GM23248 (cell line): ENCODE measurements at regions not wholly inside any gene's neighbourhood (a gene's known extent, or its start where the extent isn't known, plus 50 kb on each side); places are given as distances from the start of the nearest gene placed in this dataset.

Experiments used
- DNase-seq: peaks from one replicate; pipeline ENCODE4 v3.0.0-alpha.2; 2015
- H2AFZ ChIP-seq: fragments of 200-600 bp; sonication (generic); 2 replicates; pipeline ENCODE4 v1.6.1; 2016; ENCODE audit warnings: antibody characterized with exemption
- H3F3A ChIP-seq: fragments of 200-600 bp; sonication (generic); 2 replicates; pipeline ENCODE4 v1.6.1; 2016; ENCODE audit warnings: mild to moderate bottlenecking, antibody characterized with exemption, mixed run types; ENCODE audit not compliant: insufficient read depth
- H3K27ac ChIP-seq: fragments of 200-600 bp; sonication (generic); 2 replicates; pipeline ENCODE4 v1.5.1; 2016; ENCODE audit warnings: mild to moderate bottlenecking
- H3K27me3 ChIP-seq: fragments of 200-600 bp; sonication (generic); replicated peaks from 2 replicates; pipeline ENCODE4 v1.6.1; 2016; ENCODE audit warnings: mild to moderate bottlenecking; ENCODE audit not compliant: insufficient read depth
- H3K36me3 ChIP-seq: fragments of 200-600 bp; sonication (generic); 2 replicates; pipeline ENCODE4 v1.6.1; 2016; ENCODE audit warnings: low read depth, mild to moderate bottlenecking
- H3K4me1 ChIP-seq: fragments of 200-600 bp; sonication (generic); 2 replicates; pipeline ENCODE4 v1.6.1; 2016; ENCODE audit warnings: mild to moderate bottlenecking; ENCODE audit not compliant: insufficient read depth
- H3K4me2 ChIP-seq: fragments of 200-600 bp; sonication (generic); one replicate; pipeline ENCODE4 v1.6.1; 2016; ENCODE audit warnings: mild to moderate bottlenecking; ENCODE audit not compliant: unreplicated experiment
- H3K4me3 ChIP-seq: fragments of 200-600 bp; sonication (generic); 2 replicates; pipeline ENCODE4 v1.5.1; 2016; ENCODE audit warnings: mild to moderate bottlenecking
- H3K79me2 ChIP-seq: fragments of 200-600 bp; sonication (generic); 2 replicates; pipeline ENCODE4 v1.6.1; 2016; ENCODE audit warnings: mild to moderate bottlenecking; ENCODE audit not compliant: insufficient read depth
- H3K9ac ChIP-seq: fragments of 200-600 bp; sonication (generic); 2 replicates; pipeline ENCODE4 v1.6.1; 2016; ENCODE audit warnings: mild to moderate bottlenecking
- H3K9me2 ChIP-seq: fragments of 200-600 bp; sonication (generic); 2 replicates; pipeline ENCODE4 v1.6.1; 2016; ENCODE audit warnings: mixed run types, mild to moderate bottlenecking, moderate library complexity; ENCODE audit not compliant: insufficient read depth
- H3K9me3 ChIP-seq: fragments of 200-600 bp; sonication (generic); one replicate; pipeline ENCODE4 v1.6.1; 2017; ENCODE audit warnings: low read depth
- H4K20me1 ChIP-seq: fragments of 200-600 bp; sonication (generic); 2 replicates; pipeline ENCODE4 v1.6.0; 2016; ENCODE audit not compliant: insufficient read depth
- EZH2 ChIP-seq: fragments of 200-600 bp; sonication (generic); IDR thresholded peaks from 2 replicates; pipeline ENCODE4 v1.6.1; 2018; ENCODE audit warnings: antibody characterized with exemption, mild to moderate bottlenecking; ENCODE audit not compliant: insufficient read depth, poor library complexity, severe bottlenecking
- EZH2phosphoT487 ChIP-seq: fragments of 200-600 bp; sonication (generic); IDR thresholded peaks from 2 replicates; pipeline ENCODE4 v1.6.1; 2018; ENCODE audit warnings: antibody characterized with exemption, moderate library complexity, mild to moderate bottlenecking, low read depth; ENCODE audit not compliant: insufficient read depth
- WGBS, 2 experiments: methylation state at CpG; one replicate each; pipeline ENCODE4 v1.1.6; 2015 to 2017; ENCODE audit warnings: low lambda C conversion rate in 2 of 2, low coverage in 1 of 2; ENCODE audit errors: missing lambda C conversion rate in 2 of 2; 5-methylcytosine and 5-hydroxymethylcytosine counted together
- in situ Hi-C: fragments of 300-500 bp; cut with MboI; formaldehyde crosslinking; loops from 2 replicates; pipeline ENCODE4 v1.15.0; 2020

DNA sequence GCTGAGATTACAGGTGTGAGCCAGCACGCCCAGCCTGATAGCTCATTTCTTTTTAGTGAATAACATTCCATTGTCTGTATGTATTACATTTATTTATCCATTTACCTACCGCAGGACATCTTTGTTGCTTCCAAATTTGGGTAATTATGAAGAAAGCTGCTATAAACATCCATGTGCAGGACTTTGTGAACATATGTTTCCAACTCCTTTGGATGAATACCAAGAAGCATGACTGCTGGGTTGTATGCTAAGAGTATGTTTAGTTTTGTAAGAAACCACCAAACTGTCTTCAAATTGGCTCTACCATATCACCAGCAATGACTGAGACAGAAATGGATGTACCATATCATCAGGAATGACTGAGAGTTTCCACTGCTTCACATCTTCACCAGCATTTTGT, 200.2 kb upstream of the TMEM196 start:
- Histone ChIP-seq H3K27ac (no peak overlapping the region), H3K4me3 (no peak overlapping the region), H3K4me2 (no peak overlapping the region), H4K20me1 (no peaks in the 10 kb centered on the region), H3F3A (no peaks in the 10 kb centered on the region), H3K4me1 (peaks cover 13% of the 10 kb centered on the region), H3K36me3 (no peaks in the 10 kb centered on the region), H3K9ac (no peak overlapping the region), H3K9me2 (no peaks in the 10 kb centered on the region; the same call in 1 of the 2 replicates), H3K9me3 (no peaks in the 10 kb centered on the region), H2AFZ (no peak overlapping the region), H3K27me3 (no peaks in the 10 kb centered on the region), H3K79me2 (no peaks in the 10 kb centered on the region)
- WGBS, 2 experiments = 59 to 61% methylated on average over 2 of the region's 2 CpGs
- TF ChIP-seq EZH2phosphoT487 (no peak), EZH2 (no peak)
- in situ Hi-C loops = no loop called here
- no peak for DNase-seq

DNA sequence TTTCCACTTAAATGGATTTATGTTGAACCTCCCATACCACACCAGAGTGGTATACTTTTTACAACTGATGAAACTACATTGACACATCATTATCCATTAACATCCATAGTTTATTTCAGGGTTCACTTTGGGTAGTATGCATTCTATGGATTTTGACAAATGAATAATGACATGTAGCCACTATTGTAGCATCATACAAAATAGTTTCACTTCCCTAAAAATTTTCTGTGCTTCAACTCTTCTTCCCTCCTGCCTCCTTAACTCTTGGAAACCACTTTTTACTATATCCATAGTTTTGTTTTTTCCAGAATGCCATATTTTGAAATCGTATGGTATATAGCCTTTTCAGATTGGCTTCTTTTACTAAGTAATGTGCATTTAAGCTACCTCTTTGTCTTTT, 199.5 kb upstream of the TMEM196 start:
- H3K27me3 ChIP-seq = no peaks in the 10 kb centered on the region
- no peaks in the 10 kb centered on the region; the same call in 1 of the 2 replicates for H3K9me2 ChIP-seq
- peaks cover 13% of the 10 kb centered on the region for H3K4me1 ChIP-seq
- TF ChIP-seq EZH2 (no peak), EZH2phosphoT487 (no peak)
- no peak overlapping the region for H2AFZ ChIP-seq
- H3K9ac ChIP-seq = no peak overlapping the region
- H4K20me1 ChIP-seq = no peaks in the 10 kb centered on the region
- WGBS, 2 experiments = 76 to 80% methylated on average over 1 of the region's 1 CpG
- H3K79me2 ChIP-seq = no peaks in the 10 kb centered on the region
- in situ Hi-C loops = no loop called here
- no peak for DNase-seq
- no peaks in the 10 kb centered on the region for H3F3A ChIP-seq
- no peak overlapping the region for H3K4me2 ChIP-seq
- H3K27ac ChIP-seq = no peak overlapping the region
- H3K9me3 ChIP-seq = no peaks in the 10 kb centered on the region
- H3K4me3 ChIP-seq = no peak overlapping the region
- H3K36me3 ChIP-seq = no peaks in the 10 kb centered on the region

DNA sequence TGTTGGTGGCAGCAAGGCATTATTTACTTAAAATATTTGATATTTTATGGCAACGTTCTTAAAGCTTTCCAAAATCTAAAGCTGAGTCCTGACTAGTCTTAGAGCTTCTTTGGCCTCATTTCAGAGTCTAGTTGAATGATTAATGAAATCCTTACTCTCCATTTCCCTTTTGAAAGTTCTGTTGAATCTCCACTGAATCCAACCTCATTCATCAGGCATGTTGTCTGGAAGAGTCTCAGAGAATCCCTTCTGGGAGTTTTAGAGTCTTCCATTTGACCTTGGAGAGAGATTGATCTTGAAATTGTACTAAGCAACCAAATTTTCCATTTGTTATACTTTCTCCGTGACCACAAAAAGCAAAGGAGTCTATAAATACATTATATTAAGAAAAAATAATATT, 198.5 kb upstream of the TMEM196 start:
- no peak for DNase-seq
- no peak overlapping the region for H3K4me2 ChIP-seq
- no peak overlapping the region for H3K9ac ChIP-seq
- H3K9me2 ChIP-seq = no peaks in the 10 kb centered on the region; the same call in 1 of the 2 replicates
- no peaks in the 10 kb centered on the region for H3K79me2 ChIP-seq
- in situ Hi-C loops = no loop called here
- H4K20me1 ChIP-seq = no peaks in the 10 kb centered on the region
- TF ChIP-seq EZH2phosphoT487 (no peak), EZH2 (no peak)
- no peaks in the 10 kb centered on the region for H3K9me3 ChIP-seq
- H3K27me3 ChIP-seq = no peaks in the 10 kb centered on the region
- H3K4me1 ChIP-seq = peaks cover 13% of the 10 kb centered on the region
- H3K27ac ChIP-seq = no peak overlapping the region
- H3K4me3 ChIP-seq = no peak overlapping the region
- H2AFZ ChIP-seq = no peak overlapping the region
- WGBS, 2 experiments = 92 to 94% methylated on average over 2 of the region's 2 CpGs
- H3K36me3 ChIP-seq = no peaks in the 10 kb centered on the region
- H3F3A ChIP-seq = no peaks in the 10 kb centered on the region

DNA sequence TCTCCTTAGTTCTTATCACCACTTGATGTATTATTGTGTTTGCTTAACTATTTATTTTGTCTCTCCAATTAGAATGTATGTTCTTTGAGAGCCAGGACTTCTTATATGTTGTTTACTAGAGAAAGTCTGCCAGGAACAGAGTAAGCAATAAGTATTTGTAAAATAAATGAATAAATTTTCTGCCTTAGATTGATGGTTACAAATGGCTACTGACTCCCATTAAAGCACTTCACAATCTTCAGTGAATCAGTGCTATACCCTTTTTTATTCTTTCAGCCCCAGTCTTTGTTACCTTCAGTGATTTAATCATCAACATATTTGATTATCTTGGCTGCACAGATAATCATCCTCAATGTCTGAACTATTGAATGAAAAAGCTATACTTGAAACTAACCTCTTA, 197.1 kb upstream of the TMEM196 start:
- no peaks in the 10 kb centered on the region for H3K27me3 ChIP-seq
- no peak overlapping the region for H3K9ac ChIP-seq
- H3K79me2 ChIP-seq = no peaks in the 10 kb centered on the region
- no peak overlapping the region for H3K27ac ChIP-seq
- H3K4me3 ChIP-seq = peak overlapping the region; percentile 32; the same call in 1 of the 2 replicates
- TF ChIP-seq EZH2 (no peak), EZH2phosphoT487 (no peak)
- no peaks in the 10 kb centered on the region for H4K20me1 ChIP-seq
- H3K4me2 ChIP-seq = peak overlapping the region; percentile 49
- H3K9me2 ChIP-seq = no peaks in the 10 kb centered on the region; the same call in 1 of the 2 replicates
- no peak for DNase-seq
- H3K9me3 ChIP-seq = no peaks in the 10 kb centered on the region
- in situ Hi-C loops = no loop called here
- no peaks in the 10 kb centered on the region for H3K36me3 ChIP-seq
- H3F3A ChIP-seq = no peaks in the 10 kb centered on the region
- H2AFZ ChIP-seq = no peak overlapping the region
- peaks cover 13% of the 10 kb centered on the region for H3K4me1 ChIP-seq

DNA sequence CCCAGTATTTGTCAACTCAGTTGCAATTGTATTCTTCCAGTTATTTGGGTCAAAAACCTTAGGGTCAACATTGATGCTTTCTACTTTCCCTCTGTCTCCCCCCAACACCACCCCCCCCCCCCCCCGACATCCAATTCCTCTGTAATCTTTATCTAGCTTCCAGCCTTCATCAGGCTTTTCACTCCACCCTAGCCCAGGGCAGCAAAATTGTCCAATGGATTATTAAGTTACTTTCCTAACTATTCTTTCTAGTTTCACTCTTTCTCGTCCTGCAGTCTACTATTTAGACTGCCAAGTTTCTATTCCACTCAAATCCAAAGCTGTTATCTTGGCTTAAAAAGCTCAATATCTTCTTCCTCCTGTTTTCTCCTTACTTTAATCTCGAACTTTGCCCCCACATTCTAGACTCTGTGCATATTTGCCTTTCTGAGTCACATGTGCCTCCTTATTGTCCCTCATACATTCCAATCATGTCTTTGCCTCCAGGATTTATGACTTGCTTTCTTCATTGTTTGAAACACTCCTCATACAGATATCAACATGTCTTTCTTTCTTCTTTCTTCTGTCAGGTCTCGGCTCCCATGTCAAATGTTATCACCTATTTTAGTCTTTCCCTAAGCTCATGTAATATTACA, 196.6 kb upstream of the TMEM196 start:
- no peaks in the 10 kb centered on the region for H3K27me3 ChIP-seq
- H3K9ac ChIP-seq = no peak overlapping the region
- peak overlapping the region; percentile 49 for H3K4me2 ChIP-seq
- peaks cover 13% of the 10 kb centered on the region for H3K4me1 ChIP-seq
- WGBS, 2 experiments = 39 to 47% methylated on average over 4 of the region's 4 CpGs
- H3K4me3 ChIP-seq = peak overlapping the region; percentile 32; the same call in 1 of the 2 replicates
- no peak for TF ChIP-seq EZH2phosphoT487
- TF ChIP-seq EZH2 = no peak
- in situ Hi-C loops = loop anchor here (10.0 kb wide), 1 partner anchor 345 kb away; no protein-coding TSS in a partner anchor
- no peak overlapping the region for H2AFZ ChIP-seq
- no peak overlapping the region for H3K27ac ChIP-seq
- no peaks in the 10 kb centered on the region for H3K9me3 ChIP-seq
- H4K20me1 ChIP-seq = no peaks in the 10 kb centered on the region
- peaks cover under 1% of the 10 kb centered on the region; the same call in 1 of the 2 replicates for H3F3A ChIP-seq
- peak; percentile 34 for DNase-seq
- no peaks in the 10 kb centered on the region for H3K36me3 ChIP-seq
- no peaks in the 10 kb centered on the region for H3K79me2 ChIP-seq
- no peaks in the 10 kb centered on the region; the same call in 1 of the 2 replicates for H3K9me2 ChIP-seq
